ENCODE measurements at regions not wholly inside any gene's neighbourhood (a gene's known extent, or its start where the extent isn't known, plus 50 kb on each side); places are given as distances from the start of the nearest gene placed in this dataset.
A peak's percentile ranks its signal among the peaks of the same experiment; 100 is the strongest.

GRCh38 chr1:167152192-167152876 is 58.5 kb downstream of the STYXL2 start:
- H3K23me2 ChIP-seq (ENCODE audit: low read depth, low read length): no peaks in the 10 kb centered on the region
- peak overlapping the region; percentile 76; the same call in 1 of the 2 replicates for H2AFZ ChIP-seq (ENCODE audit: low read length)
- no peak overlapping the region for H4K5ac ChIP-seq (ENCODE audit: insufficient read length, low read depth, low read length)
- H3K79me1 ChIP-seq (ENCODE audit: low read depth, low read length): peaks cover 2% of the 10 kb centered on the region; the same call in 1 of the 2 replicates
- H2BK20ac ChIP-seq (ENCODE audit: low read length): no peak overlapping the region
- POLR2A ChIA-PET (ENCODE audit: partially characterized antibody): interaction anchor here (1.7 kb wide), 1 partner anchor 11 kb away, joined by 7 read pairs; no protein-coding TSS in a partner anchor
- FAIRE-seq: no peak
- H3K27ac ChIP-seq (ENCODE audit: low read depth, low read length): no peak overlapping the region
- CTCF ChIA-PET (ENCODE audit: partially characterized antibody): interaction anchor here (0.9 to 1.8 kb wide), 4 partner anchors 13 to 85 kb away, joined by 3 to 5 read pairs (median 4); no protein-coding TSS in a partner anchor
- H2AK5ac ChIP-seq (ENCODE audit: low read depth, low read length): no peak overlapping the region
- no peak overlapping the region for H3K23ac ChIP-seq (ENCODE audit: insufficient read length)
- H3K4me1 ChIP-seq (replicated peaks in 1 of 4; ENCODE audit: control insufficient read depth in 3 of 4, insufficient read depth in 4 of 4, low read length in 3 of 4): peaks cover 0 to 11% (median 3%) of the 10 kb centered on the region in 4 experiments; a peak in 5 of 7 replicates
- H3K4me2 ChIP-seq (ENCODE audit: insufficient read depth in 1 of 2, low read depth in 2 of 2, low read length in 2 of 2): no peak overlapping the region
- no peak overlapping the region for H2BK15ac ChIP-seq (ENCODE audit: low read length)
- peaks cover 0 to 2% (median 0%) of the 10 kb centered on the region in 4 experiments; a peak in 1 of 7 replicates for H3K27me3 ChIP-seq (replicated peaks in 1 of 4; ENCODE audit: control insufficient read depth in 3 of 4, extremely low read depth in 1 of 4, insufficient read depth in 3 of 4, low read length in 3 of 4)
- H2BK12ac ChIP-seq (ENCODE audit: low read depth, low read length): no peak overlapping the region; the same call in 1 of the 2 replicates
- DNase-seq (ENCODE audit: low read depth in 1 of 2, low spot score in 2 of 2): no peak
- H4K8ac ChIP-seq (ENCODE audit: extremely low read depth, insufficient read depth, low read length): no peak overlapping the region
- H3K36me3 ChIP-seq (ENCODE audit: control insufficient read depth in 2 of 4, insufficient read depth in 4 of 4, low read length in 3 of 4): no peaks in the 10 kb centered on the region
- H3K4ac ChIP-seq (replicated peaks; ENCODE audit: insufficient read length, low read depth, low read length): no peak overlapping the region
- no peak overlapping the region for H3K14ac ChIP-seq (ENCODE audit: insufficient read length)
- H3K4me3 ChIP-seq (ENCODE audit: extremely low read depth in 1 of 4, insufficient read depth in 2 of 4, low read depth in 3 of 4, low read length in 4 of 4): no peak overlapping the region
- H4K91ac ChIP-seq (replicated peaks; ENCODE audit: insufficient read length, low read length): no peak overlapping the region
- H3K9ac ChIP-seq (replicated peaks in 1 of 4; ENCODE audit: extremely low read depth in 1 of 4, low read depth in 3 of 4, low read length in 3 of 4): no peak overlapping the region
- no peak overlapping the region for H2BK5ac ChIP-seq (ENCODE audit: low read depth, low read length)
- H4K20me1 ChIP-seq (replicated peaks in 1 of 2; ENCODE audit: control insufficient read depth in 1 of 2, insufficient read depth in 2 of 2, low read length in 2 of 2): no peaks in the 10 kb centered on the region
- no peak for TF ChIP-seq TAF1 (IDR thresholded peaks at IDR 0.05; ENCODE audit: low read depth, low read length)
- no peak for TF ChIP-seq CTCF (IDR thresholded peaks at IDR 0.05; ENCODE audit: control extremely low read depth in 1 of 3, insufficient read depth in 1 of 3, low read depth in 1 of 3, low read length in 3 of 3)
- TF ChIP-seq POU5F1 (IDR thresholded peaks at IDR 0.05; ENCODE audit: low read depth, low read length): no peak
- no peak for TF ChIP-seq SRF (IDR thresholded peaks at IDR 0.05; ENCODE audit: low read depth, low read length)
- TF ChIP-seq HDAC6 (IDR thresholded peaks at IDR 0.05; ENCODE audit: low read depth, low read length): no peak
- no peak for TF ChIP-seq RFX5 (IDR thresholded peaks at IDR 0.05; ENCODE audit: borderline replicate concordance, low read depth, low read length)
- no peak overlapping the region for H2BK120ac ChIP-seq (replicated peaks; ENCODE audit: low read depth, low read length)
- no peak overlapping the region; the same call in 1 of the 2 replicates for H3K18ac ChIP-seq (ENCODE audit: extremely low read depth, low read length)
- 0 out of 4 replicates have a peak, but pooled peaks cover 0 to under 1% of the 10 kb centered on the region in 2 experiments for H3K9me3 ChIP-seq (ENCODE audit: insufficient read depth in 2 of 2, low read depth in 1 of 2, low read length in 1 of 2)
- H3K79me2 ChIP-seq (ENCODE audit: control insufficient read depth in 1 of 2, insufficient read depth in 2 of 2, low read length in 2 of 2): no peaks in the 10 kb centered on the region
- WGBS, 2 experiments (ENCODE audit: extremely low coverage in 1 of 2, insufficient coverage in 1 of 2, insufficient read length in 1 of 2, insufficient replicate concordance in 2 of 2, low coverage in 1 of 2, low lambda C conversion rate in 2 of 2, missing lambda C conversion rate in 1 of 2): 73% methylated on average over 6 of the region's 6 CpGs; no CpG with 5 or more reads in 1 of the 2 experiments
- no peak overlapping the region for H3K56ac ChIP-seq (replicated peaks; ENCODE audit: insufficient read length, low read depth, low read length)

Data from H1 (cell line).